GM12873 (cell line): ENCODE measurements at regions not wholly inside any gene's neighbourhood (a gene's known extent, or its start where the extent isn't known, plus 50 kb on each side); places are given as distances from the start of the nearest gene placed in this dataset.
A peak's percentile ranks its signal among the peaks of the same experiment; 100 is the strongest.

Experiments
- CTCF ChIP-seq: IDR thresholded peaks from 2 replicates; pipeline ENCODE4 v1.5.1; 2012; ENCODE audit warnings: low read depth, mild to moderate bottlenecking, moderate library complexity, low read length, control low read depth; ENCODE audit not compliant: insufficient read depth; ENCODE audit errors: missing control alignments

- no peak for TF ChIP-seq CTCF
Observed at GRCh38 chr13:110799246-110800236, 86.0 kb downstream of the ING1 start.

DNA sequence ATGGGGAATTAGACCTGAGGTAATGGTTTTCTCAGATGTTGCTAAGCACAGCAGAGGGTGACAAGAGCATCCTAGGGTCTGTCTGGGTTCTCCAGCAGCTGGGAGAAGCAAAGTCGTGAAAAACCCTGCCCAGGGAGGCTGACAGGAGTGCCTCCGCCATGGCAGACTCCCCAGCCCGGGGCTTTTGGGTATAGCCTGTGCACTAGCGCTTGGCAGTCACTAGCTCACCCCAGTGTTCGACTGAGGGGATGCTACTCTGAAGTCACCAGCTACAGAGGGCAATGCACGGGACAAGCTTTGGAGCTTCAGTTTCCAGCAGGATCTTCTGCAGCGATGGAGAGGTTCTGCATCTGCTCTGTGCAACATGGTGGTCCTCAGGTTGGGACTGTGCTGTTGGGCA, 87.5 kb downstream of the ING1 start:
- peak; percentile 3 for TF ChIP-seq CTCF

DNA sequence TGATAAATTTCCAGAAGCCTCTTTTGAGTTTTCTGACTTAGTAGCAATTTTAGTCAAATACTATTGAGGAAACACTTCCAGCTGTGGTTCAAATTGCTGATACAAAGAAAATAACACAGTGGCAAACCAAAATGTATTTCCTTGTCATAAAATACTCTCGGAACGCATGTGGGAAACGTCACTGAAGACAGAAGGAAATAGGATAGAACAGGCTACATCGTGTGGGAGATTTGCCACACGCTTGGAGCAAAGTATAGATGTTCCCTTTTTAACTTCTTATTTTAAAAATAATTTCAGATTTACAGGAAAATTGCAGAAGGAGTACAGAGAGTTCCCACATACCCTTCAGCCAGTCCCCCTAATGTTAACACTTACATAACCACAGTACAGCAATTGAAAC, 88.8 kb downstream of the ING1 start:
- TF ChIP-seq CTCF, result no peak

DNA sequence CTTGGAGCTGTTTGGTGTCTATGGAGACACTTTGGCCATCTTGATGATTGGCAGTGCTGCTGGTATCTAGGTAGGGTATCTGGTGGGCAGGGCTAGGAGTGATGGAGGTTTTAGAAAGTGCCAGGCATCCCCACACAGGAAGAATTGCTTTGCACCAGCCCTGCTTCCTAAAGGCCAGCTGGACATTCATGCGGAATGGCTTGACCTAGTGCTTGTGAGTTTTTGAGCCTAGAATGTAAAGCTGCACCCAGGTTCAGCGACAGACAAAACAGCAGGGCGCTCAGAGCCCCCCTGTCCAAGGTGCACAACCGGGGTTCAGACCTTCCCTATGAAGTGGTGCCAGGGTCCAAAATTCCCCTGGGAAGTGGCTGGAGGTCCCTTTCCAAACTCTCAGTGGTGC, 93.1 kb downstream of the ING1 start:
- no peak for TF ChIP-seq CTCF

DNA sequence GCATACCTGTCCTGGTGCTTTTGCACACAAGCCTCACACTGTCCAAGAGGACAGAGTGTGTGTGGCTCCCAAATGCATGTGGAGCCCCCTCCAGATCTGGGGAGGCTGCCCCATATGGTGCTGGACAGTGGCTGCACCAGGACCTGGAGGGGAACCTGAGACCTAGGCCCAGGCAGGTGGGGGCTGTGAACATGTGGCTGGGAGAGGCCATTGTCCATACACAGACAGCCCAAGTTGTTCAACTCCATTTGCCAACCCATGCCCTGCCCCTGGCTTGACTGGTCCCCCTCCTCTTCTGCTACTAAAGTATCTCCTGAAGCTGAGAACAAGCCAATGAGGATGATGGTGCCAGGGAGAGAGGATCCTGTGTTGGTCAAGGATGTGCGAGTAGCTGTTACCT, 94.0 kb downstream of the ING1 start:
- TF ChIP-seq CTCF, result no peak

DNA sequence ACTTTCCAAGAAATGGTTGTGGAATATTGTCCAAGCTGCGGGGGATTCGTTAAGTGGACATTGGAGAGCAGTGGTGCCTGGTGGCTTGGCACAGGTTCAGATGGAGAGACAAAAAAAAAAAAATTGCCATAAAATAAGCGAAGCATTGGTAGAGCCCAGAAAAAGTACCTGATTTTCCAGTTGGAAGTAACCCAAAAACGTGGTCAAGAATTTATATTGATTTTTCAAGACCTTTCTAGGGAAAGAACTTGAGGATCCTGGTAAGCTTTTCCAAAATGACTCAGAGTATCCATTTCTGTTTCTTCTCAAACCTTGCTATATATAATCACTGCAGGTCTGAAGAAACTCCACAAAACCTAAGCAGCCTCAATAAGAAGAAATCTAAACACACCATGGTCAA, 94.6 kb downstream of the ING1 start:
- no peak for TF ChIP-seq CTCF

GRCh38 chr13:110809871-110810486, 96.5 kb downstream of the ING1 start:
- TF ChIP-seq CTCF, result no peak
